Heart left ventricle (tissue), 16 donors: ENCODE measurements at regions not wholly inside any gene's neighbourhood (a gene's known extent, or its start where the extent isn't known, plus 50 kb on each side); places are given as distances from the start of the nearest gene placed in this dataset.

ENCODE experiments used
- ATAC-seq, 4 donors: fragments of 200-7000 bp; cut with Tn5 transposase; one replicate each; pipeline ENCODE4 v1.9.1; 2020 to 2022; ENCODE audit warnings: moderate library complexity in 4 of 4, mild to moderate bottlenecking in 3 of 4, moderate number of reproducible peaks in 1 of 4
- DNase-seq, 5 donors: peaks; one replicate each; pipeline ENCODE4 v3.0.0-alpha.2; 2020
- H3K27ac ChIP-seq, 12 donors: fragments of 200-600 bp; sonication (generic) in 4 of 12; one replicate each; pipeline versions ENCODE4 v1.5.0 to v1.8.0; 2016 to 2022; ENCODE audit warnings: mild to moderate bottlenecking in 2 of 12
- H3K27me3 ChIP-seq, 9 donors: fragments of 200-600 bp; sonication (generic) in 2 of 9; one replicate each; pipeline versions ENCODE4 v1.5.1 to v1.8.0; 2016 to 2022; ENCODE audit warnings: mild to moderate bottlenecking in 3 of 9
- H3K36me3 ChIP-seq, 9 donors: fragments of 200-600 bp; sonication (generic) in 2 of 9; one replicate each; pipeline versions ENCODE4 v1.5.0 to v1.8.0; 2018 to 2022; ENCODE audit warnings: mild to moderate bottlenecking in 2 of 9
- H3K4me1 ChIP-seq, 12 donors: fragments of 200-600 bp; sonication (generic) in 4 of 12; one replicate each; pipeline versions ENCODE4 v1.5.0 to v1.8.0; 2016 to 2022; ENCODE audit warnings: mild to moderate bottlenecking in 3 of 12
- H3K4me3 ChIP-seq, 12 donors: fragments of 200-600 bp; sonication (generic) in 4 of 12; one replicate each; pipeline versions ENCODE4 v1.5.0 to v1.8.0; 2017 to 2022; ENCODE audit warnings: mild to moderate bottlenecking in 9 of 12, moderate library complexity in 4 of 12
- H3K9me3 ChIP-seq, 12 donors: fragments of 200-600 bp; sonication (generic) in 4 of 12; one replicate each; pipeline versions ENCODE4 v1.5.0 to v1.8.0; 2016 to 2022; ENCODE audit warnings: mild to moderate bottlenecking in 1 of 12
- CTCF ChIP-seq, 12 donors: fragments of 200-600 bp; sonication (generic) in 4 of 12; IDR thresholded peaks; one replicate each; pipeline versions ENCODE4 v1.5.0 to v1.8.0; 2018 to 2022; ENCODE audit warnings: antibody characterized with exemption in 12 of 12, mild to moderate bottlenecking in 5 of 12
- POLR2A ChIP-seq, 2 donors: fragments of 450-650 bp; IDR thresholded peaks; one replicate each; pipeline ENCODE4 v1.6.1; 2017; ENCODE audit warnings: antibody characterized with exemption in 2 of 2, mild to moderate bottlenecking in 2 of 2, moderate library complexity in 2 of 2
- WGBS, 4 donors: extraction: QIAGEN DNeasy Blood & Tissue Kit in 2 of 4; methylation state at CpG; one replicate each; pipeline versions ENCODE4 v1.1.5 to v1.1.7; 2013 to 2018; 5-methylcytosine and 5-hydroxymethylcytosine counted together
- intact Hi-C, 10 donors: fragments of 100-400 bp; cut with DNase I; formaldehyde crosslinking; loops; one replicate each; pipeline versions ENCODE4 v1.11.1 to v1.14.2; 2022
- donor health status: ischemic (EF 13 %, LVEDD 7.1; RV severe dilation, severe dysfunction).
- donor health status: healthy with polysubstance abuse.
- donor health status: DM: no; HTN: yes; CAD: no.
- donor health status: DM: no; HTN: no; CAD: no.
- donor health status: ischemic (EF 25% LVEDD 6.9; RV normal size, moderate dysfunction).
- donor health status: ischemic (EF 25% LVEDD 5.7; RV mildly dilated, moderate dysfunction).
- donor health status: healthy.
- donor health status: DM: yes; HTN: yes; CAD: no.
- donor health status: ischemic (EF 35%, LVEDD 5.7; RV mildly dilated, moderate dysfunction).
- donor health status: nonischemic (EF 11% LVEDD 7.7; RV severe dilation, severe dysfunction).
- donor health status: DM: yes; HTN: yes; CAD: no.
- donor health status: PGD.
- donor health status: ischemic (EF 29% LVEDD 5.4; RV normal size, mild dysfunction).
- donor health status: nonischemic (EF 23%, LVEDD 6.1; RV moderate dilation, normal function).

GRCh38 chr5:96113170-96113939, 151.7 kb upstream of the ELL2 start:
- 58 to 70% (median 65%) methylated on average over 2 of the region's 2 CpGs for WGBS, 4 donors
- Histone ChIP-seq H3K4me1 (peaks cover 0 to 6% (median 0%) of the 10 kb centered on the region in 12 donors), H3K9me3 (no peaks in the 10 kb centered on the region), H3K27me3 (no peaks in the 10 kb centered on the region), H3K36me3 (no peaks in the 10 kb centered on the region), H3K4me3 (no peak overlapping the region), H3K27ac (no peak overlapping the region)
- DNase-seq (peak in 2 of 5 donors; percentile 40 to 50), ATAC-seq (peak; percentile 55 to 93 (median 79))
- intact Hi-C loops: loop anchor here in 1 of 10 donors (10.0 kb wide), 1 partner anchor 221 kb away; no protein-coding TSS in a partner anchor
- TF ChIP-seq POLR2A (IDR thresholded peaks at IDR 0.05): no peak
- no peak for TF ChIP-seq CTCF (IDR thresholded peaks at IDR 0.05)

DNA sequence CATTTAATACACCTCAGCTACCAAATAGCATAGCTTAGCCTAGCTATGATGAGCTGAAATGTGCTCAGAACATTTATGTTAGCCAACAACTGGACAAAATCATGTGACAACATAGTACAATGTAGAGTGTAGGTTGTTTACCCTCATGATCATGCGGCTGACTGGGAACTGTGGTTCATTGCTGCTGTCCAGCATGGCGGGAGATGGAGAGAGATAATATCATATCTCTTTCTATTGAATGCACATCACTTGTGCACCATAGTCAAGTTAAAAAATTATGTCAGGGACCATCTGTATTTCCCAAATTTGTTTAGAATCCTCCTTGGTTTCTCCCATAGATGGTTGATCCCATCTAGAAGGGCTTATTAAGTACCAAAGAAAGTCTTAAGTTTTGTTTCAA, 151.1 kb upstream of the ELL2 start:
- no peaks in the 10 kb centered on the region for H3K9me3 ChIP-seq
- TF ChIP-seq CTCF (IDR thresholded peaks at IDR 0.05) (no peak), POLR2A (IDR thresholded peaks at IDR 0.05) (no peak)
- no peaks in the 10 kb centered on the region for H3K36me3 ChIP-seq
- ATAC-seq (no peak), DNase-seq (no peak)
- H3K4me1 ChIP-seq: peaks cover 0 to 5% (median 0%) of the 10 kb centered on the region in 12 donors
- intact Hi-C loops: loop anchor here in 1 of 10 donors (10.0 kb wide), 1 partner anchor 222 kb away; no protein-coding TSS in a partner anchor
- H3K27ac ChIP-seq: no peak overlapping the region
- H3K4me3 ChIP-seq: no peak overlapping the region
- 92 to 97% (median 94%) methylated on average over 2 of the region's 2 CpGs for WGBS, 4 donors
- H3K27me3 ChIP-seq: no peaks in the 10 kb centered on the region

- Histone ChIP-seq H3K9me3 (no peaks in the 10 kb centered on the region), H3K4me1 (peaks cover 0 to 5% (median 0%) of the 10 kb centered on the region in 12 donors), H3K27me3 (no peaks in the 10 kb centered on the region), H3K4me3 (no peak overlapping the region), H3K36me3 (no peaks in the 10 kb centered on the region), H3K27ac (no peak overlapping the region)
- no peak for TF ChIP-seq POLR2A (IDR thresholded peaks at IDR 0.05)
- no peak for TF ChIP-seq CTCF (IDR thresholded peaks at IDR 0.05)
- whole genome bisulfite sequencing, 4 donors: 44 to 76% (median 64%) methylated on average over 1 of the region's 1 CpG
- DNase-seq (no peak), ATAC-seq (no peak)
- intact Hi-C loops: loop anchor here in 1 of 10 donors (10.0 kb wide), 1 partner anchor 223 kb away; no protein-coding TSS in a partner anchor
Observed at GRCh38 chr5:96112123-96112670, 150.5 kb upstream of the ELL2 start.

GRCh38 chr5:96111080-96111756, 149.6 kb upstream of the ELL2 start:
- Histone ChIP-seq H3K4me1 (peaks cover 0 to 5% (median 0%) of the 10 kb centered on the region in 12 donors), H3K36me3 (no peaks in the 10 kb centered on the region), H3K4me3 (no peak overlapping the region), H3K27ac (no peak overlapping the region), H3K9me3 (no peaks in the 10 kb centered on the region), H3K27me3 (no peaks in the 10 kb centered on the region)
- TF ChIP-seq CTCF (IDR thresholded peaks at IDR 0.05) (no peak), POLR2A (IDR thresholded peaks at IDR 0.05) (no peak)
- no peak for ATAC-seq
- intact Hi-C loops: loop anchor here in 1 of 10 donors (10.0 kb wide), 1 partner anchor 224 kb away; no protein-coding TSS in a partner anchor
- DNase-seq: no peak
- 87 to 98% (median 90%) methylated on average over 3 of the region's 3 CpGs for WGBS, 4 donors
